ENCODE measurements at regions not wholly inside any gene's neighbourhood (a gene's known extent, or its start where the extent isn't known, plus 50 kb on each side); places are given as distances from the start of the nearest gene placed in this dataset.

- TF ChIP-seq EZH2 (IDR thresholded peaks at IDR 0.05; ENCODE audit: borderline replicate concordance, low read depth, low read length, severe bottlenecking) (no peak), CTCF (IDR thresholded peaks at IDR 0.05; ENCODE audit: borderline replicate concordance, extremely low read depth, low read length, poor library complexity, severe bottlenecking) (no peak)
- H3K27ac ChIP-seq (ENCODE audit: low read length) = no peak overlapping the region
- H2AFZ ChIP-seq (ENCODE audit: low read depth, low read length) = no peak overlapping the region
- no peaks in the 10 kb centered on the region for H3K9me3 ChIP-seq (ENCODE audit: insufficient read depth, low read length, severe bottlenecking)
- no peak overlapping the region for H3K4me3 ChIP-seq (ENCODE audit: low read depth in 1 of 2, low read length in 2 of 2)
- H4K20me1 ChIP-seq (ENCODE audit: insufficient read depth, low read length) = no peaks in the 10 kb centered on the region
- H3K4me2 ChIP-seq (ENCODE audit: insufficient read depth, low read length) = no peak overlapping the region
- no peaks in the 10 kb centered on the region for H3K27me3 ChIP-seq (ENCODE audit: insufficient read depth, low read length, poor library complexity)
- H3K79me2 ChIP-seq (ENCODE audit: insufficient read depth, low read length) = no peaks in the 10 kb centered on the region
- no peaks in the 10 kb centered on the region for H3K36me3 ChIP-seq (ENCODE audit: insufficient read depth, low read length)
- DNase-seq (no peak), ATAC-seq (ENCODE audit: insufficient read depth, low read depth) (no peak)
- no peak overlapping the region for H3K9ac ChIP-seq (ENCODE audit: low read depth, low read length)
- H3K4me1 ChIP-seq (ENCODE audit: insufficient read depth, low read length) = no peaks in the 10 kb centered on the region
Measured at GRCh38 chr1:194298007-194298598, 1111.7 kb upstream of the B3GALT2 start.

GRCh38 chr1:194297094-194297493 lies 1110.7 kb upstream of the B3GALT2 start:
- H4K20me1 ChIP-seq (ENCODE audit: insufficient read depth, low read length) = no peaks in the 10 kb centered on the region
- no peak for DNase-seq
- no peaks in the 10 kb centered on the region for H3K9me3 ChIP-seq (ENCODE audit: insufficient read depth, low read length, severe bottlenecking)
- no peaks in the 10 kb centered on the region for H3K79me2 ChIP-seq (ENCODE audit: insufficient read depth, low read length)
- no peak for TF ChIP-seq EZH2 (IDR thresholded peaks at IDR 0.05; ENCODE audit: borderline replicate concordance, low read depth, low read length, severe bottlenecking)
- no peak for TF ChIP-seq CTCF (IDR thresholded peaks at IDR 0.05; ENCODE audit: borderline replicate concordance, extremely low read depth, low read length, poor library complexity, severe bottlenecking)
- no peaks in the 10 kb centered on the region for H3K36me3 ChIP-seq (ENCODE audit: insufficient read depth, low read length)
- H3K4me3 ChIP-seq (ENCODE audit: low read depth in 1 of 2, low read length in 2 of 2) = no peak overlapping the region
- no peaks in the 10 kb centered on the region for H3K4me1 ChIP-seq (ENCODE audit: insufficient read depth, low read length)
- H2AFZ ChIP-seq (ENCODE audit: low read depth, low read length) = no peak overlapping the region
- no peaks in the 10 kb centered on the region for H3K27me3 ChIP-seq (ENCODE audit: insufficient read depth, low read length, poor library complexity)
- ATAC-seq (ENCODE audit: insufficient read depth, low read depth) = no peak
- H3K27ac ChIP-seq (ENCODE audit: low read length) = no peak overlapping the region
- no peak overlapping the region for H3K9ac ChIP-seq (ENCODE audit: low read depth, low read length)
- no peak overlapping the region for H3K4me2 ChIP-seq (ENCODE audit: insufficient read depth, low read length)

GRCh38 chr1:194296201-194296600 lies 1109.8 kb upstream of the B3GALT2 start:
- Histone ChIP-seq H3K36me3 (ENCODE audit: insufficient read depth, low read length) (no peaks in the 10 kb centered on the region), H4K20me1 (ENCODE audit: insufficient read depth, low read length) (no peaks in the 10 kb centered on the region), H3K9ac (ENCODE audit: low read depth, low read length) (no peak overlapping the region), H3K27ac (ENCODE audit: low read length) (no peak overlapping the region), H3K4me3 (ENCODE audit: low read depth in 1 of 2, low read length in 2 of 2) (no peak overlapping the region), H3K4me1 (ENCODE audit: insufficient read depth, low read length) (no peaks in the 10 kb centered on the region), H3K27me3 (ENCODE audit: insufficient read depth, low read length, poor library complexity) (no peaks in the 10 kb centered on the region), H2AFZ (ENCODE audit: low read depth, low read length) (no peak overlapping the region), H3K4me2 (ENCODE audit: insufficient read depth, low read length) (no peak overlapping the region), H3K79me2 (ENCODE audit: insufficient read depth, low read length) (no peaks in the 10 kb centered on the region), H3K9me3 (ENCODE audit: insufficient read depth, low read length, severe bottlenecking) (no peaks in the 10 kb centered on the region)
- no peak for DNase-seq
- TF ChIP-seq CTCF (IDR thresholded peaks at IDR 0.05; ENCODE audit: borderline replicate concordance, extremely low read depth, low read length, poor library complexity, severe bottlenecking) (no peak), EZH2 (IDR thresholded peaks at IDR 0.05; ENCODE audit: borderline replicate concordance, low read depth, low read length, severe bottlenecking) (no peak)
- no peak for ATAC-seq (ENCODE audit: insufficient read depth, low read depth)
